ENCODE measurements at regions not wholly inside any gene's neighbourhood (a gene's known extent, or its start where the extent isn't known, plus 50 kb on each side); places are given as distances from the start of the nearest gene placed in this dataset.

DNA sequence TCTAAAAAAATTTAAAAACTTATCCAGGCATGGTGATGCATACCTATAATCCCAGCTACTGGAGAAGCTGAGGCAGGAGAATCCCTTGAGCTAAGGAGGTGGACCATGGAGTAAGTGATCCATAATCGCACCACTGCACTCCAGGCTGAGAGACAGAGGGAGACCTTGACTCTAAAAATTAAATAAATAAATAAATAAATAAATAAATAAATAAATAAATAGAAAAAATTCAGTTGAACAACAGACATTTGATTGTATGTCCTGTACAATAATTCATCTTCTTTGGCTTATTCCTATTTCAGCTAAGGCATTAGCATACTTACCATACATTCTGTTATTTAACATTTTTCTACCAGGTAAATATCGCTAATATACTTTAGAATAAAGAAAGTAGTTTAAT is 726.1 kb upstream of the GALNTL6 start:
- H3K4me3 Mint-ChIP-seq = no peak overlapping the region
- H3K36me3 Mint-ChIP-seq (ENCODE audit: low read depth) = no peaks in the 10 kb centered on the region
- peaks cover 6% of the 10 kb centered on the region for H3K9me3 Mint-ChIP-seq (ENCODE audit: low read depth)
- ChIA-PET CTCF (no interaction called here), POLR2A (no interaction called here)
- DNase-seq (no peak), ATAC-seq (no peak)
- H3K27me3 Mint-ChIP-seq = no peaks in the 10 kb centered on the region
- H3K4me1 Mint-ChIP-seq = no peaks in the 10 kb centered on the region
- intact Hi-C loops (cut with DNase I, micrococcal nuclease) = no loop called here
- H3K27ac Mint-ChIP-seq = no peak overlapping the region

- no peak overlapping the region for H3K4me3 Mint-ChIP-seq
- H3K36me3 Mint-ChIP-seq (ENCODE audit: low read depth) = no peaks in the 10 kb centered on the region
- H3K27me3 Mint-ChIP-seq = no peaks in the 10 kb centered on the region
- intact Hi-C loops (cut with DNase I, micrococcal nuclease) = no loop called here
- ATAC-seq (no peak), DNase-seq (no peak)
- POLR2A ChIA-PET = no interaction called here
- H3K27ac Mint-ChIP-seq = no peak overlapping the region
- CTCF ChIA-PET = no interaction called here
- peaks cover 7% of the 10 kb centered on the region for H3K9me3 Mint-ChIP-seq (ENCODE audit: low read depth)
- no peaks in the 10 kb centered on the region for H3K4me1 Mint-ChIP-seq
Observed at GRCh38 chr4:171067422-171067821, 745.8 kb upstream of the GALNTL6 start.

DNA sequence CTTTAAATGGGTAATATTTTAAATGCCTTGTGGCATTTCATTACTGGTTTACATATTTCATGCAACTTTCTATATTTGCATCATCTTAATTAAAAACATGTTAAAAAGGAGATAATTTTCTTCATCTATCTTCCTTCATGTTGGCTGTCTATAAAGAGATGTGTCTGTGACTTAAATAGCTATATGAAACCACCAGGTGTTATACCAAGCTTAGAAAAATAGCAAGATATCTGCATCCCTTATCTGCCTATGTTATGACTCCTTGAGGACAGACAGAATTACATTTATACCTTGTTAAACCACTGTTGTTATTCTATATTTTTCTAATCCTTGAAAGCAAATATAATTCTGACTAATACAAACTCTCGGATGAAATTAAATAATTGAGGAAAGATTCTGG is 763.8 kb upstream of the GALNTL6 start:
- ChIA-PET POLR2A (no interaction called here), CTCF (no interaction called here)
- H3K9me3 Mint-ChIP-seq (ENCODE audit: low read depth) = no peaks in the 10 kb centered on the region
- H3K4me3 Mint-ChIP-seq = no peak overlapping the region
- no peaks in the 10 kb centered on the region for H3K4me1 Mint-ChIP-seq
- DNase-seq (no peak), ATAC-seq (no peak)
- H3K36me3 Mint-ChIP-seq (ENCODE audit: low read depth) = no peaks in the 10 kb centered on the region
- H3K27me3 Mint-ChIP-seq = no peaks in the 10 kb centered on the region
- intact Hi-C loops (cut with DNase I, micrococcal nuclease) = no loop called here
- no peak overlapping the region for H3K27ac Mint-ChIP-seq

DNA sequence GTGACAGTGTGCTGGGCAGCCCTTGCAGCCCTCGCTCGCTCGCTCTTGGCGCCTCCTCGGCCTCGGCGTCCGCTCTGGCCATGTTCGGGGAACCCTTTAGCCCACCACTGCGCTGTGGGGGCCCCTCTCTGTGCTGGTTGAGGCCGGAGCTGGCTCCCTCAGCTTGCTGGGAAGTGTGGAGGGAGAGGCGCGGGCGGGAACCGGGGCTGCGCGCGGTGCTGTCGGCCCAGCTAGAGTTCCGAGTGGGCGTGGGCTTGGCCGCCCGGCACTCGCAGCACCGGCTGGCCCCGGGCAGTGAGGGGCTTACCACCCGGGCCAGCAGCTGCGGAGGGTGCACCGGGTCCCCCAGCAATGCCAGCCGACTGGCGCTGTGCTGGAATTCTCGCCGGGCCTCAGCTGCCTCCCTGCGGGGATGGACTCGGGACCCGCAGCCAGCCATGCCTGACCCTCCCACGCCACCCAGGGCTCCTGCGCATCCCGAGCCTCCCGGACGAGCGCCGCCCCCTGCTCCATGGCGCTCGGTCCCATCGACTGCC is 770.1 kb upstream of the GALNTL6 start:
- intact Hi-C loops (cut with DNase I, micrococcal nuclease) = no loop called here
- Mint-ChIP-seq H3K27me3 (no peaks in the 10 kb centered on the region), H3K36me3 (ENCODE audit: low read depth) (no peaks in the 10 kb centered on the region), H3K27ac (no peak overlapping the region), H3K9me3 (ENCODE audit: low read depth) (no peaks in the 10 kb centered on the region), H3K4me3 (no peak overlapping the region), H3K4me1 (no peaks in the 10 kb centered on the region)
- DNase-seq (no peak), ATAC-seq (no peak)
- ChIA-PET CTCF (no interaction called here), POLR2A (no interaction called here)

DNA sequence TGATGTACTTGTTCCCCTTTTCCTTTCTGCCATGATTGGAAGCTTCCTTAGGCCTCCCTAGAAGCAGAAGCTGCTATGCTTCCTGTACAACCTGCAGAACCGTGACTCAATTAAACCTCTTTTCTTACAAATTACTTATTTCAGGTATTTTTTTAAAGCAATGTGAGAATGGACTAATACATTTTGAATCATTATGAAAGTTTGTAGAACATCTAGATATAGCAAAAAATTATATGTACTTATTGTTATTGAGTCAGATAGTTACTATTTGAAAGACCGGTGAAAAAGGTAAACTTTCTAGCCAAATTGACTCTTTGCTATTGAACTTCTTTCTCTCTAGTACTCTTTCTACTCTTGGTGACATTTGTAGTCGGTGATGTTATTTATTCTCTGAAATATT is 777.3 kb upstream of the GALNTL6 start:
- POLR2A ChIA-PET = no interaction called here

DNA sequence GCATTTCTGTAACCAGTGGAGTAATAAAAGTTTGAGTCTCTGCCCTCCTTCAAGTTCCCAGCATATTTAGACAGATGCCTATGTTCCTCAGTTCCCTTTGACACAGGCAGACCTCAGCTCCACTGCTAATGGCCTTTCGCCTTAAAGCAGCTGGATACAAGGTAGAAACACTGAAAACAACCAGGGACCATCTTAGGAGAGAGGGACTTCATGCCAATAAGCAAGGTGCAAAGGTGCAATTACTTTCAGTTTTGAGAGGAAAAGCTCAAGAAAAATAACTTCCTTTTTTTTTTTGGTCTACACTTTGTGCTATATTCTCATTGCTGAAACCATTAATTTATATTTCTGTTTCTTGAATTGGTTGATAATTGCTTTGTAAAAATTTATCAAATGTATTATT is 781.9 kb upstream of the GALNTL6 start:
- no peaks in the 10 kb centered on the region for H3K4me1 Mint-ChIP-seq
- H3K9me3 Mint-ChIP-seq (ENCODE audit: low read depth) = peaks cover 5% of the 10 kb centered on the region
- no peak overlapping the region for H3K4me3 Mint-ChIP-seq
- no peaks in the 10 kb centered on the region for H3K36me3 Mint-ChIP-seq (ENCODE audit: low read depth)
- no peak for DNase-seq
- no peak for ATAC-seq
- CTCF ChIA-PET = interaction anchor here (0.6 kb wide), 1 partner anchor 989 kb away, joined by 3 read pairs; no protein-coding TSS in a partner anchor
- no peak overlapping the region for H3K27ac Mint-ChIP-seq
- POLR2A ChIA-PET = no interaction called here
- no peaks in the 10 kb centered on the region for H3K27me3 Mint-ChIP-seq
- intact Hi-C loops (cut with DNase I, micrococcal nuclease) = no loop called here

More for the DNA sequence above, 777.3 kb upstream of the GALNTL6 start:
- DNase-seq = no peak
- H3K27me3 Mint-ChIP-seq = no peaks in the 10 kb centered on the region
- CTCF ChIA-PET = no interaction called here
- intact Hi-C loops (cut with DNase I, micrococcal nuclease) = no loop called here
- peaks cover 1% of the 10 kb centered on the region for H3K9me3 Mint-ChIP-seq (ENCODE audit: low read depth)
- H3K27ac Mint-ChIP-seq = no peak overlapping the region
- ATAC-seq = no peak
- H3K36me3 Mint-ChIP-seq (ENCODE audit: low read depth) = no peaks in the 10 kb centered on the region
- no peak overlapping the region for H3K4me3 Mint-ChIP-seq
- no peaks in the 10 kb centered on the region for H3K4me1 Mint-ChIP-seq

DNA sequence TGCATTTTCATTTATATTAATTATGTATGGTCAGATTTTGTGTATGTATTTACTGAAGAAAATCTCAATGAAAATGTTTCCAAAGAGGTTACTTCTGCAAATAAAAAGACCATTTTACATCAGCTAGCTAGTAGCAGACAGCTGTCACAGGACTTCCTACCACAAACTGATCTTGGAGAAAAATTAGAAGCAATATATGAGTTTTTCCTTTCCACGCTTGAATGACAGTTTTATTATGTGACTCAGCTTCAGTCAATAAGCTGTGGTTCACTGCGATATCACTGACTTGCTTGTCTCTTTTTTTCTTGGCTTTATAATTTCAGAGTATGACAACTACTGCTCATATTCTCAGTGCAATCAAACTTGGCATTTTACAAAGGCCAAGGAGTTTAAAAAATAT is 787.4 kb upstream of the GALNTL6 start:
- ChIA-PET CTCF (no interaction called here), POLR2A (no interaction called here)
- Mint-ChIP-seq H3K9me3 (ENCODE audit: low read depth) (peaks cover 3% of the 10 kb centered on the region), H3K27ac (no peak overlapping the region), H3K4me1 (no peaks in the 10 kb centered on the region), H3K4me3 (no peak overlapping the region), H3K27me3 (no peaks in the 10 kb centered on the region), H3K36me3 (ENCODE audit: low read depth) (no peaks in the 10 kb centered on the region)
- intact Hi-C loops (cut with DNase I, micrococcal nuclease) = no loop called here
- ATAC-seq (no peak), DNase-seq (no peak)

GRCh38 chr4:171025343-171025742 is 787.9 kb upstream of the GALNTL6 start:
- no peak for DNase-seq

GRCh38 chr4:171024720-171025303 is 788.4 kb upstream of the GALNTL6 start:
- H3K4me3 Mint-ChIP-seq = no peak overlapping the region

More at GRCh38 chr4:171025343-171025742, 787.9 kb upstream of the GALNTL6 start:
- no peak for ATAC-seq
- Mint-ChIP-seq H3K4me3 (no peak overlapping the region), H3K27me3 (no peaks in the 10 kb centered on the region), H3K9me3 (ENCODE audit: low read depth) (peaks cover 3% of the 10 kb centered on the region), H3K27ac (no peak overlapping the region), H3K36me3 (ENCODE audit: low read depth) (no peaks in the 10 kb centered on the region), H3K4me1 (no peaks in the 10 kb centered on the region)
- POLR2A ChIA-PET = no interaction called here
- CTCF ChIA-PET = no interaction called here
- intact Hi-C loops (cut with DNase I, micrococcal nuclease) = no loop called here

DNA sequence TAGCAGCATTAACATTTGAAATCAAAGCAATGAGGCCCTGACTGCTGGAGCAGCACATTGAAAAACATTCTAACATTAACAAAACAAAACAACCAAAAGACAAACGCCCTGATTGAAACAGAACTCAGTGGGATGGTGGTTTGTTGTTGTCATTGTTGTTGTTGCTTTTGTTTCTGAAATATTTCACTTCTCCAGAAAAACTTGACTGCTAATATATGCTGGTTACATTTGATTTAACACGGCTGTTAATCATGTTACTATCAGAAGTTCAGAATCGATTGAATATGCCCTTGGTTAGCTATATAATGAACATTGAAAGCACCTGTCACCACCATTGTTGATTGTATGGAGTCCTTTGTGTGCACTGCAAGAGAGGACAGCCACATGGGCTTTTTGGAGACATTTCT is 790.4 kb upstream of the GALNTL6 start:
- H3K4me3 Mint-ChIP-seq = no peak overlapping the region
- POLR2A ChIA-PET = no interaction called here
- H3K9me3 Mint-ChIP-seq (ENCODE audit: low read depth) = no peaks in the 10 kb centered on the region
- intact Hi-C loops (cut with DNase I, micrococcal nuclease) = no loop called here
- H3K4me1 Mint-ChIP-seq = no peaks in the 10 kb centered on the region
- no peaks in the 10 kb centered on the region for H3K36me3 Mint-ChIP-seq (ENCODE audit: low read depth)
- DNase-seq (no peak), ATAC-seq (no peak)
- CTCF ChIA-PET = no interaction called here
- no peak overlapping the region for H3K27ac Mint-ChIP-seq
- no peaks in the 10 kb centered on the region for H3K27me3 Mint-ChIP-seq

More at GRCh38 chr4:171024720-171025303, 788.4 kb upstream of the GALNTL6 start:
- H3K9me3 Mint-ChIP-seq (ENCODE audit: low read depth) = peaks cover 3% of the 10 kb centered on the region
- H3K27me3 Mint-ChIP-seq = no peaks in the 10 kb centered on the region
- H3K4me1 Mint-ChIP-seq = no peaks in the 10 kb centered on the region
- POLR2A ChIA-PET = no interaction called here
- DNase-seq (no peak), ATAC-seq (no peak)
- intact Hi-C loops (cut with DNase I, micrococcal nuclease) = no loop called here
- CTCF ChIA-PET = no interaction called here
- H3K27ac Mint-ChIP-seq = no peak overlapping the region
- H3K36me3 Mint-ChIP-seq (ENCODE audit: low read depth) = no peaks in the 10 kb centered on the region

- Mint-ChIP-seq H3K27ac (no peak overlapping the region), H3K9me3 (ENCODE audit: low read depth) (peaks cover 2% of the 10 kb centered on the region), H3K27me3 (no peaks in the 10 kb centered on the region), H3K4me3 (no peak overlapping the region), H3K36me3 (ENCODE audit: low read depth) (no peaks in the 10 kb centered on the region), H3K4me1 (no peaks in the 10 kb centered on the region)
- ChIA-PET POLR2A (no interaction called here), CTCF (no interaction called here)
- ATAC-seq = no peak
- DNase-seq = no peak
- intact Hi-C loops (cut with DNase I, micrococcal nuclease) = no loop called here
Observed at GRCh38 chr4:171017593-171017992, 795.6 kb upstream of the GALNTL6 start.

- ChIA-PET POLR2A (no interaction called here), CTCF (no interaction called here)
- intact Hi-C loops (cut with DNase I, micrococcal nuclease) = no loop called here
- Mint-ChIP-seq H3K27ac (no peak overlapping the region), H3K4me3 (no peak overlapping the region), H3K9me3 (ENCODE audit: low read depth) (peaks cover 2% of the 10 kb centered on the region), H3K4me1 (no peaks in the 10 kb centered on the region), H3K27me3 (no peaks in the 10 kb centered on the region), H3K36me3 (ENCODE audit: low read depth) (no peaks in the 10 kb centered on the region)
- DNase-seq = no peak
- ATAC-seq = no peak
Observed at GRCh38 chr4:171016145-171016544, 797.1 kb upstream of the GALNTL6 start.

GRCh38 chr4:171015441-171015840 is 797.8 kb upstream of the GALNTL6 start:
- no peaks in the 10 kb centered on the region for H3K36me3 Mint-ChIP-seq (ENCODE audit: low read depth)
- ATAC-seq = no peak
- H3K27ac Mint-ChIP-seq = no peak overlapping the region
- DNase-seq = no peak
- H3K27me3 Mint-ChIP-seq = no peaks in the 10 kb centered on the region
- ChIA-PET CTCF (no interaction called here), POLR2A (no interaction called here)
- intact Hi-C loops (cut with DNase I, micrococcal nuclease) = no loop called here
- H3K9me3 Mint-ChIP-seq (ENCODE audit: low read depth) = peaks cover 6% of the 10 kb centered on the region
- no peak overlapping the region for H3K4me3 Mint-ChIP-seq
- H3K4me1 Mint-ChIP-seq = no peaks in the 10 kb centered on the region
